Endothelial cell of umbilical vein (primary cell): ENCODE measurements at regions not wholly inside any gene's neighbourhood (a gene's known extent, or its start where the extent isn't known, plus 50 kb on each side); places are given as distances from the start of the nearest gene placed in this dataset.

Source experiments
- BruUV-seq: library from RNA; stranded (reverse); fragments of 400-500 nt; replicated peaks from 2 replicates; lab custom pipeline; 2021; lab: Mats Ljungman, UMichigan
- CTCF ChIA-PET: fragments of 300-600, 350-600 bp; sonication (Branson Sonifier 250); formaldehyde crosslinking; loops from one replicate; lab custom pipeline; 2021; ENCODE audit warnings: antibody characterized with exemption, inconsistent platforms; lab: Charles Lee
- POLR2A ChIA-PET: fragments of 300-600, 350-600 bp; sonication (Branson Sonifier 250); formaldehyde crosslinking; loops from one replicate; lab custom pipeline; 2021; ENCODE audit warnings: antibody characterized with exemption, inconsistent platforms; lab: Charles Lee
- DNase-seq: peaks from one replicate; pipeline ENCODE4 v3.0.0-alpha.2; 2011; ENCODE audit warnings: low read depth, low spot score
- FAIRE-seq: peaks from 2 replicates; lab custom pipeline; 2011; peaks lifted over from hg19 to GRCh38; lab: Jason Lieb, UNC
- H2AFZ ChIP-seq: 2 replicates; pipeline ENCODE4 v1.6.0; 2012; ENCODE audit warnings: low read depth, low read length, control low read depth, inconsistent platforms
- H3K27ac ChIP-seq: 2 replicates; pipeline ENCODE4 v1.5.1; 2011; ENCODE audit warnings: low read depth, mild to moderate bottlenecking, control low read depth, low read length, moderate library complexity; ENCODE audit not compliant: insufficient read depth
- H3K27me3 ChIP-seq, 2 experiments: 2 replicates each; pipeline versions ENCODE4 v1.6.0 to v1.6.1; 2011; ENCODE audit warnings: low read length in 2 of 2, mixed read lengths in 1 of 2; ENCODE audit not compliant: control insufficient read depth in 2 of 2, insufficient read depth in 2 of 2
- H3K36me3 ChIP-seq, 2 experiments: 2 replicates in 1 of 2; 3 replicates in 1 of 2; pipeline ENCODE4 v1.5.1; 2011; ENCODE audit warnings: low read length in 2 of 2, mild to moderate bottlenecking in 1 of 2, moderate library complexity in 1 of 2; ENCODE audit not compliant: control insufficient read depth in 2 of 2, insufficient read depth in 2 of 2; ENCODE audit errors: extremely low read depth in 1 of 2
- H3K4me1 ChIP-seq: 3 replicates; pipeline ENCODE4 v1.5.1; 2011; ENCODE audit warnings: mild to moderate bottlenecking, low read length; ENCODE audit not compliant: control insufficient read depth, insufficient read depth; ENCODE audit errors: extremely low read depth
- H3K4me2 ChIP-seq: 2 replicates; pipeline ENCODE4 v1.6.1; 2011; ENCODE audit warnings: low read length, control low read depth, mixed read lengths; ENCODE audit not compliant: insufficient read depth
- H3K4me3 ChIP-seq, 3 experiments: fragments of 200-600 bp in 1 of 3; sonication (generic), shearing (Covaris generic) in 1 of 3; replicated peaks in 1 of 3; 2 replicates each; pipeline ENCODE4 v1.5.1; 2011 to 2016; ENCODE audit warnings: control low read depth in 3 of 3, low read length in 3 of 3, mild to moderate bottlenecking in 2 of 3, inconsistent platforms in 1 of 3, low read depth in 1 of 3, moderate library complexity in 1 of 3; ENCODE audit not compliant: insufficient read depth in 1 of 3
- H3K79me2 ChIP-seq: 2 replicates; pipeline ENCODE4 v1.6.0; 2012; ENCODE audit warnings: low read length, inconsistent platforms; ENCODE audit not compliant: control insufficient read depth, insufficient read depth
- H3K9ac ChIP-seq: replicated peaks from 2 replicates; pipeline ENCODE3; 2011; ENCODE audit warnings: low read length, control low read depth; ENCODE audit not compliant: insufficient read depth; ENCODE audit errors: extremely low read depth
- H3K9me1 ChIP-seq: replicated peaks from 3 replicates; pipeline ENCODE4 v1.6.0; 2011; ENCODE audit warnings: mild to moderate bottlenecking, low read length; ENCODE audit not compliant: control insufficient read depth, insufficient read depth; ENCODE audit errors: extremely low read depth
- H3K9me3 ChIP-seq: replicated peaks from 2 replicates; pipeline ENCODE4 v1.5.1; 2012; ENCODE audit warnings: low read length, inconsistent platforms; ENCODE audit not compliant: control insufficient read depth, insufficient read depth
- H4K20me1 ChIP-seq: replicated peaks from 2 replicates; pipeline ENCODE3; 2011; ENCODE audit warnings: mild to moderate bottlenecking, low read length; ENCODE audit not compliant: control insufficient read depth, insufficient read depth; ENCODE audit errors: extremely low read depth
- EZH2 ChIP-seq: IDR thresholded peaks from 2 replicates; pipeline ENCODE4 v1.6.1; 2012; ENCODE audit warnings: borderline replicate concordance, low read depth, mild to moderate bottlenecking, moderate library complexity, low read length, inconsistent platforms; ENCODE audit not compliant: severe bottlenecking
- FOS ChIP-seq: IDR thresholded peaks from 2 replicates; pipeline ENCODE4 v1.6.1; 2011; ENCODE audit warnings: mild to moderate bottlenecking, low read length, moderate library complexity, borderline replicate concordance; ENCODE audit not compliant: insufficient read depth
- GATA2 ChIP-seq: IDR thresholded peaks from 2 replicates; pipeline ENCODE4 v1.7.0; 2011; ENCODE audit warnings: low read depth, mild to moderate bottlenecking, moderate library complexity, mixed read lengths, low read length; ENCODE audit not compliant: insufficient read length, insufficient read depth
- JUN ChIP-seq: IDR thresholded peaks from 2 replicates; pipeline ENCODE4 v1.6.1; 2011; ENCODE audit warnings: borderline replicate concordance, low read depth; ENCODE audit not compliant: insufficient read length, insufficient read depth
- MYC ChIP-seq: IDR thresholded peaks from one replicate; pipeline ENCODE4 v1.6.1; 2011; ENCODE audit warnings: mild to moderate bottlenecking, low read depth, low read length
- POLR2A ChIP-seq: IDR thresholded peaks from 2 replicates; pipeline ENCODE4 v1.6.1; 2012; ENCODE audit warnings: low read depth, mild to moderate bottlenecking, control low read depth, low read length
- POLR2AphosphoS5 ChIP-seq: IDR thresholded peaks from 2 replicates; pipeline ENCODE4 v1.6.1; 2012; ENCODE audit warnings: low read depth, mild to moderate bottlenecking, control low read depth, low read length, moderate library complexity; ENCODE audit not compliant: insufficient read depth
- dilution Hi-C: fragments of 300-500 bp; cut with MboI; formaldehyde crosslinking; loops from one replicate; pipeline ENCODE4 v1.15.0; 2019; ENCODE audit warnings: low sequenced_read_pairs; ENCODE audit not compliant: extremely low pct_ligation_motif_present
- intact Hi-C: fragments of 100-400 bp; cut with micrococcal nuclease; formaldehyde crosslinking; loops from one replicate; pipeline ENCODE4 v1.10.0; 2022
- TF ChIP-seq, protein P1 (sequence below): IDR thresholded peaks from 2 replicates; pipeline ENCODE4 v1.6.1; 2011; ENCODE audit not compliant: insufficient read depth, insufficient read length
- TF ChIP-seq, protein P2 (sequence below), 2 donors: IDR thresholded peaks; 1 replicate in 1 of 2; 2 replicates in 1 of 2; pipeline ENCODE4 v1.5.1; 2011; ENCODE audit warnings: low read length in 2 of 2, mild to moderate bottlenecking in 2 of 2, moderate library complexity in 2 of 2, control low read depth in 1 of 2, inconsistent platforms in 1 of 2, low read depth in 1 of 2; ENCODE audit not compliant: insufficient read depth in 1 of 2; ENCODE audit errors: extremely low read depth in 1 of 2

DNA sequence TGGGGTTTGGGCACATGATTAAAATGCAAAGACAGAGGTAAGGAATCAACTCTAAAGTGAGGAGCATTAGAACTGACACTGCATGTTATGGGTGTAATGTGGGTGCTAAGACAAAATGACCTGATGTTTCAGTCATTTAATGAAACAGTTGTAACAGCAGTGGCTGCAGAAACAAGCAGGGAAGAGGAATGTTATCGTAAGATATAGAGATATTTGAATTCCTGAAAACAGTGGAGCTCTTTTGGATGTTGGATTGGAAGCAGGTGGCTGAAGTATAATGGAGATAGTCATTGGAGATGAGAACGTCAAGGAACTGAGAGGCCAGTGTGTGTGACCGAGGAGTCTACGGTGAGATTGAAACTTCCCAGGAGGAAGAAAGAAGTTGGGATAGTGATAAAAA, 1065.2 kb downstream of the ZPLD1 start:
- BruUV-seq, result no TSS peak
- Histone ChIP-seq H3K9me1 (no peaks in the 10 kb centered on the region), H3K79me2 (no peaks in the 10 kb centered on the region), H2AFZ (no peak overlapping the region), H4K20me1 (no peaks in the 10 kb centered on the region), H3K4me2 (no peak overlapping the region), H3K27ac (no peak overlapping the region), H3K9ac (no peak overlapping the region), H3K36me3 (no peaks in the 10 kb centered on the region), H3K9me3 (peaks cover 2% of the 10 kb centered on the region), H3K27me3 (no peaks in the 10 kb centered on the region), H3K4me3 (no peak overlapping the region), H3K4me1 (no peaks in the 10 kb centered on the region)
- CTCF ChIA-PET, result no interaction called here
- TF ChIP-seq, protein P1, sequence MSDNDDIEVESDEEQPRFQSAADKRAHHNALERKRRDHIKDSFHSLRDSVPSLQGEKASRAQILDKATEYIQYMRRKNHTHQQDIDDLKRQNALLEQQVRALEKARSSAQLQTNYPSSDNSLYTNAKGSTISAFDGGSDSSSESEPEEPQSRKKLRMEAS, result no peak
- TF ChIP-seq, protein P2, sequence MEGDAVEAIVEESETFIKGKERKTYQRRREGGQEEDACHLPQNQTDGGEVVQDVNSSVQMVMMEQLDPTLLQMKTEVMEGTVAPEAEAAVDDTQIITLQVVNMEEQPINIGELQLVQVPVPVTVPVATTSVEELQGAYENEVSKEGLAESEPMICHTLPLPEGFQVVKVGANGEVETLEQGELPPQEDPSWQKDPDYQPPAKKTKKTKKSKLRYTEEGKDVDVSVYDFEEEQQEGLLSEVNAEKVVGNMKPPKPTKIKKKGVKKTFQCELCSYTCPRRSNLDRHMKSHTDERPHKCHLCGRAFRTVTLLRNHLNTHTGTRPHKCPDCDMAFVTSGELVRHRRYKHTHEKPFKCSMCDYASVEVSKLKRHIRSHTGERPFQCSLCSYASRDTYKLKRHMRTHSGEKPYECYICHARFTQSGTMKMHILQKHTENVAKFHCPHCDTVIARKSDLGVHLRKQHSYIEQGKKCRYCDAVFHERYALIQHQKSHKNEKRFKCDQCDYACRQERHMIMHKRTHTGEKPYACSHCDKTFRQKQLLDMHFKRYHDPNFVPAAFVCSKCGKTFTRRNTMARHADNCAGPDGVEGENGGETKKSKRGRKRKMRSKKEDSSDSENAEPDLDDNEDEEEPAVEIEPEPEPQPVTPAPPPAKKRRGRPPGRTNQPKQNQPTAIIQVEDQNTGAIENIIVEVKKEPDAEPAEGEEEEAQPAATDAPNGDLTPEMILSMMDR (IDR thresholded peaks at IDR 0.05; ENCODE audit: extremely low read depth in 1 of 2, insufficient read depth in 1 of 2, low read depth in 1 of 2, low read length in 2 of 2), result no peak
- no peak for TF ChIP-seq POLR2AphosphoS5
- no peak for TF ChIP-seq GATA2
- no peak for TF ChIP-seq EZH2
- no peak for TF ChIP-seq POLR2A
- no peak for FAIRE-seq
- dilution Hi-C loops (no loop called here), intact Hi-C loops (no loop called here)
- DNase-seq, result no peak
- POLR2A ChIA-PET, result no interaction called here

GRCh38 chr3:103510760-103511159, 1075.9 kb downstream of the ZPLD1 start:
- POLR2A ChIA-PET, result no interaction called here
- no peaks in the 10 kb centered on the region for H3K27me3 ChIP-seq
- no peaks in the 10 kb centered on the region for H3K9me1 ChIP-seq
- dilution Hi-C loops (no loop called here), intact Hi-C loops (no loop called here)
- no peak for TF ChIP-seq FOS
- TF ChIP-seq, protein P1, result no peak
- TF ChIP-seq POLR2AphosphoS5, result no peak
- no peak for TF ChIP-seq MYC
- no peak for TF ChIP-seq JUN
- no peak for TF ChIP-seq POLR2A
- no peak for TF ChIP-seq EZH2
- TF ChIP-seq, protein P2 (IDR thresholded peaks at IDR 0.05; ENCODE audit: extremely low read depth in 1 of 2, insufficient read depth in 1 of 2, low read depth in 1 of 2, low read length in 2 of 2), result no peak
- TF ChIP-seq GATA2, result no peak
- no TSS peak for BruUV-seq
- H3K27ac ChIP-seq, result no peak overlapping the region
- no peak overlapping the region for H2AFZ ChIP-seq
- H4K20me1 ChIP-seq, result no peaks in the 10 kb centered on the region
- H3K4me3 ChIP-seq, result no peak overlapping the region
- H3K79me2 ChIP-seq, result no peaks in the 10 kb centered on the region
- no peak overlapping the region for H3K9ac ChIP-seq
- DNase-seq (no peak), FAIRE-seq (no peak)
- no peaks in the 10 kb centered on the region for H3K4me1 ChIP-seq
- no peaks in the 10 kb centered on the region for H3K9me3 ChIP-seq
- H3K36me3 ChIP-seq, result no peaks in the 10 kb centered on the region
- H3K4me2 ChIP-seq, result no peak overlapping the region
- CTCF ChIA-PET, result no interaction called here
